Heart right ventricle (tissue), 16 donors: ENCODE measurements at regions not wholly inside any gene's neighbourhood (a gene's known extent, or its start where the extent isn't known, plus 50 kb on each side); places are given as distances from the start of the nearest gene placed in this dataset.

Experiments used
- ATAC-seq, 8 donors: fragments of 200-7000 bp; cut with Tn5 transposase; one replicate each; pipeline ENCODE4 v1.9.1; 2020; ENCODE audit warnings: mild to moderate bottlenecking in 8 of 8, moderate library complexity in 8 of 8, moderate number of reproducible peaks in 1 of 8
- DNase-seq, 2 donors: peaks; one replicate each; pipeline ENCODE4 v3.0.0-alpha.2; 2020
- H3K27ac ChIP-seq, 10 donors: fragments of 200-600 bp; sonication (generic) in 2 of 10; one replicate each; pipeline versions ENCODE4 v1.5.0 to v1.8.0; 2020 to 2022; ENCODE audit warnings: mild to moderate bottlenecking in 3 of 10
- H3K27me3 ChIP-seq, 7 donors: fragments of 200-600 bp; one replicate each; pipeline ENCODE4 v1.8.0; 2021 to 2022; ENCODE audit warnings: mild to moderate bottlenecking in 2 of 7
- H3K36me3 ChIP-seq, 9 donors: fragments of 200-600 bp; sonication (generic) in 1 of 9; one replicate each; pipeline versions ENCODE4 v1.5.0 to v1.8.0; 2020 to 2022; ENCODE audit warnings: mild to moderate bottlenecking in 2 of 9
- H3K4me1 ChIP-seq, 9 donors: fragments of 200-600 bp; sonication (generic) in 1 of 9; one replicate each; pipeline versions ENCODE4 v1.5.0 to v1.8.0; 2020 to 2022; ENCODE audit warnings: mild to moderate bottlenecking in 4 of 9
- H3K4me3 ChIP-seq, 10 donors: fragments of 200-600 bp; sonication (generic) in 2 of 10; one replicate each; pipeline versions ENCODE4 v1.5.0 to v1.8.0; 2020 to 2022; ENCODE audit warnings: mild to moderate bottlenecking in 7 of 10, moderate library complexity in 2 of 10
- H3K9me3 ChIP-seq, 11 donors: fragments of 200-600 bp in 10 of 11; sonication (generic) in 2 of 11; one replicate each; pipeline versions ENCODE4 v1.5.0 to v1.8.0; 2013 to 2022; ENCODE audit warnings: mild to moderate bottlenecking in 2 of 11, control low read depth in 1 of 11, moderate library complexity in 1 of 11
- CTCF ChIP-seq, 9 donors: fragments of 200-600 bp; sonication (generic) in 2 of 9; IDR thresholded peaks; one replicate each; pipeline versions ENCODE4 v1.5.0 to v1.8.0; 2021 to 2022; ENCODE audit warnings: antibody characterized with exemption in 9 of 9, mild to moderate bottlenecking in 5 of 9, moderate library complexity in 1 of 9
- WGBS, 2 donors: extraction: QIAGEN DNeasy Blood & Tissue Kit; methylation state at CpG; one replicate each; pipeline ENCODE4 v1.1.7; 2013; ENCODE audit warnings: inconsistent platforms in 1 of 2; 5-methylcytosine and 5-hydroxymethylcytosine counted together
- intact Hi-C, 10 donors: fragments of 100-400 bp; cut with DNase I; formaldehyde crosslinking; loops; one replicate each; pipeline versions ENCODE4 v1.11.1 to v1.14.2; 2022
- donor health status: Arrhythmogenic right ventricular cardiomyopathy.
- donor health status: ischemic (EF 13 %, LVEDD 7.1; RV severe dilation, severe dysfunction).
- donor health status: healthy with polysubstance abuse.
- donor health status: DM: no; HTN: yes; CAD: no.
- donor health status: DM: no; HTN: no; CAD: no.
- donor health status: ischemic (EF 25% LVEDD 6.9; RV normal size, moderate dysfunction).
- donor health status: ischemic (EF 25% LVEDD 5.7; RV mildly dilated, moderate dysfunction).
- donor health status: healthy.
- donor health status: DM: yes; HTN: yes; CAD: no.
- donor health status: Ischemic cardiomyopathy.
- donor health status: ischemic (EF 35%, LVEDD 5.7; RV mildly dilated, moderate dysfunction).
- donor health status: nonischemic (EF 11% LVEDD 7.7; RV severe dilation, severe dysfunction).
- donor health status: DM: yes; HTN: yes; CAD: no.
- donor health status: PGD.
- donor health status: ischemic (EF 29% LVEDD 5.4; RV normal size, mild dysfunction).
- donor health status: nonischemic (EF 23%, LVEDD 6.1; RV moderate dilation, normal function).

- ATAC-seq, result no peak
- TF ChIP-seq CTCF (IDR thresholded peaks at IDR 0.05), result no peak
- H3K4me3 ChIP-seq, result no peak overlapping the region
- H3K9me3 ChIP-seq, result peaks cover 0 to 5% (median 0%) of the 10 kb centered on the region in 11 donors
- WGBS, 2 donors, result 73 to 76% methylated on average over 16 of the region's 16 CpGs
- peaks cover 8 to 81% (median 48%) of the 10 kb centered on the region in 9 donors for H3K4me1 ChIP-seq
- DNase-seq, result no peak
- intact Hi-C loops, result loop anchor here in 1 of 10 donors (5.0 kb wide), 1 partner anchor 390 kb away; no protein-coding TSS in a partner anchor
- H3K27ac ChIP-seq, result peak overlapping the region in 2 of 10 donors; percentile 4 to 88
- no peaks in the 10 kb centered on the region for H3K27me3 ChIP-seq
- H3K36me3 ChIP-seq, result no peaks in the 10 kb centered on the region
Measured at GRCh38 chr2:8536686-8537561, 144.9 kb upstream of the ID2 start.

- 72 to 82% methylated on average over 4 of the region's 4 CpGs for WGBS, 2 donors
- TF ChIP-seq CTCF (IDR thresholded peaks at IDR 0.05), result no peak
Measured at GRCh38 chr2:8537562-8538155, 144.2 kb upstream of the ID2 start.

GRCh38 chr2:8538531-8538930 lies 143.3 kb upstream of the ID2 start:
- DNase-seq, result no peak
- peak overlapping the region in 1 of 10 donors; percentile 83 for H3K27ac ChIP-seq
- intact Hi-C loops, result loop anchor here in 1 of 10 donors (5.0 kb wide), 1 partner anchor 391 kb away; no protein-coding TSS in a partner anchor
- TF ChIP-seq CTCF (IDR thresholded peaks at IDR 0.05), result no peak
- no peaks in the 10 kb centered on the region for H3K9me3 ChIP-seq
- H3K4me3 ChIP-seq, result no peak overlapping the region
- ATAC-seq, result no peak
- H3K27me3 ChIP-seq, result no peaks in the 10 kb centered on the region
- H3K36me3 ChIP-seq, result no peaks in the 10 kb centered on the region
- peaks cover 8 to 97% (median 50%) of the 10 kb centered on the region in 9 donors for H3K4me1 ChIP-seq
- WGBS, 2 donors, result 76 to 77% methylated on average over 9 of the region's 9 CpGs

More at GRCh38 chr2:8537562-8538155, 144.2 kb upstream of the ID2 start:
- Histone ChIP-seq H3K27ac (peak overlapping the region in 1 of 10 donors; percentile 83), H3K4me3 (no peak overlapping the region), H3K36me3 (no peaks in the 10 kb centered on the region), H3K4me1 (peaks cover 8 to 89% (median 48%) of the 10 kb centered on the region in 9 donors), H3K27me3 (no peaks in the 10 kb centered on the region), H3K9me3 (no peaks in the 10 kb centered on the region)
- DNase-seq (no peak), ATAC-seq (no peak)
- intact Hi-C loops, result loop anchor here in 1 of 10 donors (5.0 kb wide), 1 partner anchor 390 kb away; no protein-coding TSS in a partner anchor

- ATAC-seq (no peak), DNase-seq (no peak)
- 80 to 89% methylated on average over 14 of the region's 14 CpGs for WGBS, 2 donors
- TF ChIP-seq CTCF (IDR thresholded peaks at IDR 0.05), result no peak
- Histone ChIP-seq H3K36me3 (no peaks in the 10 kb centered on the region), H3K4me3 (no peak overlapping the region), H3K4me1 (peaks cover 8 to 100% (median 55%) of the 10 kb centered on the region in 9 donors), H3K27ac (peak overlapping the region in 6 of 10 donors; percentile 17 to 83 (median 58)), H3K9me3 (no peaks in the 10 kb centered on the region), H3K27me3 (no peaks in the 10 kb centered on the region)
- intact Hi-C loops, result loop anchor here in 1 of 10 donors (5.0 kb wide), 1 partner anchor 392 kb away; no protein-coding TSS in a partner anchor
Measured at GRCh38 chr2:8538931-8539621, 142.8 kb upstream of the ID2 start.
